ENCODE measurements at regions not wholly inside any gene's neighbourhood (a gene's known extent, or its start where the extent isn't known, plus 50 kb on each side); places are given as distances from the start of the nearest gene placed in this dataset.
A peak's percentile ranks its signal among the peaks of the same experiment; 100 is the strongest.

- no peak for TF ChIP-seq EZH2 (IDR thresholded peaks at IDR 0.05; ENCODE audit: insufficient read depth, low read length)
- peak; percentile 62 for TF ChIP-seq CTCF (IDR thresholded peaks at IDR 0.05; ENCODE audit: insufficient read depth, low read depth, low read length)
Measured at GRCh38 chr4:52376132-52376704, 282.9 kb downstream of the USP46 start.
